HG02884 (cell line): ENCODE measurements at regions not wholly inside any gene's neighbourhood (a gene's known extent, or its start where the extent isn't known, plus 50 kb on each side); places are given as distances from the start of the nearest gene placed in this dataset.

ENCODE experiments used
- ATAC-seq: cut with Tn5 transposase; IDR thresholded peaks from one replicate; pipeline ENCODE4 v1.9.1; 2021; ENCODE audit warnings: mild to moderate bottlenecking, moderate library complexity; ENCODE audit not compliant: unreplicated experiment

GRCh38 chr5:8048920-8049319 lies 180.0 kb downstream of the MTRR start:
- ATAC-seq: no peak

- no peak for ATAC-seq
Observed at GRCh38 chr5:8050616-8051175, 181.7 kb downstream of the MTRR start.

- ATAC-seq: no peak
Observed at GRCh38 chr5:8053270-8053669, 184.3 kb downstream of the MTRR start.

GRCh38 chr5:8057769-8058168 lies 188.8 kb downstream of the MTRR start:
- no peak for ATAC-seq

- no peak for ATAC-seq
Observed at GRCh38 chr5:8058616-8059190, 189.8 kb downstream of the MTRR start.

- ATAC-seq: no peak
Observed at GRCh38 chr5:8059337-8059736, 190.4 kb downstream of the MTRR start.

GRCh38 chr5:8060235-8060952 lies 191.4 kb downstream of the MTRR start:
- ATAC-seq: no peak

- no peak for ATAC-seq
Observed at GRCh38 chr5:8060953-8061429, 192.0 kb downstream of the MTRR start.

- ATAC-seq: no peak
Observed at GRCh38 chr5:8062521-8062920, 193.6 kb downstream of the MTRR start.

- no peak for ATAC-seq
Observed at GRCh38 chr5:8068078-8068477, 199.1 kb downstream of the MTRR start.

GRCh38 chr5:8070138-8070537 lies 201.2 kb downstream of the MTRR start:
- ATAC-seq: no peak

GRCh38 chr5:8079056-8079455 lies 210.1 kb downstream of the MTRR start:
- ATAC-seq: no peak

- no peak for ATAC-seq
Observed at GRCh38 chr5:8081179-8081578, 212.2 kb downstream of the MTRR start.

- ATAC-seq: no peak
Observed at GRCh38 chr5:8093669-8094068, 224.7 kb downstream of the MTRR start.

GRCh38 chr5:8094304-8094703 lies 225.4 kb downstream of the MTRR start:
- no peak for ATAC-seq

GRCh38 chr5:8097146-8097545 lies 228.2 kb downstream of the MTRR start:
- ATAC-seq: no peak

- ATAC-seq: no peak
Observed at GRCh38 chr5:8098081-8098480, 229.1 kb downstream of the MTRR start.

- no peak for ATAC-seq
Observed at GRCh38 chr5:8102714-8103113, 233.8 kb downstream of the MTRR start.

GRCh38 chr5:8114597-8115266 lies 245.8 kb downstream of the MTRR start:
- no peak for ATAC-seq

GRCh38 chr5:8123559-8123958 lies 254.6 kb downstream of the MTRR start:
- no peak for ATAC-seq

- ATAC-seq: no peak
Observed at GRCh38 chr5:8134609-8135008, 265.7 kb downstream of the MTRR start.

GRCh38 chr5:8135742-8136141 lies 266.8 kb downstream of the MTRR start:
- ATAC-seq: no peak
